OCI-M2 (cell line): ENCODE measurements at regions not wholly inside any gene's neighbourhood (a gene's known extent, or its start where the extent isn't known, plus 50 kb on each side); places are given as distances from the start of the nearest gene placed in this dataset.

Source experiments
- DNase-seq: peaks from one replicate; lab custom pipeline; 2025; ENCODE audit not compliant: unreplicated experiment; lab: John Stamatoyannopoulos, UW

GRCh38 chr2:129430911-129431310 is 548.6 kb upstream of the RAB6C start:
- DNase-seq = no peak

- DNase-seq = no peak
These were observed 547.6 kb upstream of the RAB6C start for GRCh38 chr2:129431881-129432280.

GRCh38 chr2:129436809-129437208 is 542.7 kb upstream of the RAB6C start:
- DNase-seq = no peak

GRCh38 chr2:129437725-129438124 is 541.7 kb upstream of the RAB6C start:
- no peak for DNase-seq

GRCh38 chr2:129438501-129439057 is 540.9 kb upstream of the RAB6C start:
- DNase-seq = no peak

GRCh38 chr2:129439406-129440302 is 539.8 kb upstream of the RAB6C start:
- no peak for DNase-seq

- DNase-seq = no peak
These were observed 537.9 kb upstream of the RAB6C start for GRCh38 chr2:129441610-129442009.

GRCh38 chr2:129443235-129443864 is 536.1 kb upstream of the RAB6C start:
- DNase-seq = no peak

GRCh38 chr2:129443865-129444739 is 535.4 kb upstream of the RAB6C start:
- DNase-seq = no peak

- no peak for DNase-seq
These were observed 534.7 kb upstream of the RAB6C start for GRCh38 chr2:129444751-129445150.

GRCh38 chr2:129456691-129457090 is 522.8 kb upstream of the RAB6C start:
- no peak for DNase-seq

GRCh38 chr2:129457277-129457818 is 522.1 kb upstream of the RAB6C start:
- no peak for DNase-seq

GRCh38 chr2:129458006-129458405 is 521.5 kb upstream of the RAB6C start:
- DNase-seq = no peak

- no peak for DNase-seq
These were observed 521.0 kb upstream of the RAB6C start for GRCh38 chr2:129458436-129458835.

- no peak for DNase-seq
These were observed 520.1 kb upstream of the RAB6C start for GRCh38 chr2:129459200-129459876.

GRCh38 chr2:129459881-129460280 is 519.6 kb upstream of the RAB6C start:
- DNase-seq = no peak

- DNase-seq = no peak
These were observed 518.9 kb upstream of the RAB6C start for GRCh38 chr2:129460299-129461198.

- no peak for DNase-seq
These were observed 517.1 kb upstream of the RAB6C start for GRCh38 chr2:129462349-129462748.

- no peak for DNase-seq
These were observed 516.5 kb upstream of the RAB6C start for GRCh38 chr2:129462967-129463366.
